A673 (cell line): ENCODE measurements at regions not wholly inside any gene's neighbourhood (a gene's known extent, or its start where the extent isn't known, plus 50 kb on each side); places are given as distances from the start of the nearest gene placed in this dataset.

Experiments
- CTCF ChIP-seq: fragments of 300-800, 200-600 bp; sonication (generic); conservative IDR thresholded peaks from 2 replicates; pipeline ENCODE4 v1.5.1; 2017; ENCODE audit warnings: low read depth, mild to moderate bottlenecking, antibody characterized with exemption, low read length, moderate library complexity, mixed read lengths
- EZH2 ChIP-seq: fragments of 200-600 bp; sonication (generic); IDR thresholded peaks from 2 replicates; pipeline ENCODE4 v1.6.1; 2017; ENCODE audit warnings: borderline replicate concordance, low read depth, mild to moderate bottlenecking, mixed read lengths, antibody characterized with exemption, low read length; ENCODE audit not compliant: poor library complexity, severe bottlenecking

GRCh38 chr2:16058747-16059358 lies 118.5 kb downstream of the MYCN start:
- TF ChIP-seq CTCF = no peak
- TF ChIP-seq EZH2 = no peak
